ENCODE measurements at regions not wholly inside any gene's neighbourhood (a gene's known extent, or its start where the extent isn't known, plus 50 kb on each side); places are given as distances from the start of the nearest gene placed in this dataset.

- H3K27me3 ChIP-seq: no peaks in the 10 kb centered on the region
- DNase-seq (ENCODE audit: low spot score): no peak
- no peak overlapping the region for H3K4me3 ChIP-seq
- H3K4me1 ChIP-seq: peaks cover 2 to 14% of the 10 kb centered on the region in 2 donors
- H3K9me3 ChIP-seq: no peaks in the 10 kb centered on the region
- H3K36me3 ChIP-seq: no peaks in the 10 kb centered on the region
- peak overlapping the region; percentile 54 to 66 for H3K27ac ChIP-seq
- TF ChIP-seq, protein P1, sequence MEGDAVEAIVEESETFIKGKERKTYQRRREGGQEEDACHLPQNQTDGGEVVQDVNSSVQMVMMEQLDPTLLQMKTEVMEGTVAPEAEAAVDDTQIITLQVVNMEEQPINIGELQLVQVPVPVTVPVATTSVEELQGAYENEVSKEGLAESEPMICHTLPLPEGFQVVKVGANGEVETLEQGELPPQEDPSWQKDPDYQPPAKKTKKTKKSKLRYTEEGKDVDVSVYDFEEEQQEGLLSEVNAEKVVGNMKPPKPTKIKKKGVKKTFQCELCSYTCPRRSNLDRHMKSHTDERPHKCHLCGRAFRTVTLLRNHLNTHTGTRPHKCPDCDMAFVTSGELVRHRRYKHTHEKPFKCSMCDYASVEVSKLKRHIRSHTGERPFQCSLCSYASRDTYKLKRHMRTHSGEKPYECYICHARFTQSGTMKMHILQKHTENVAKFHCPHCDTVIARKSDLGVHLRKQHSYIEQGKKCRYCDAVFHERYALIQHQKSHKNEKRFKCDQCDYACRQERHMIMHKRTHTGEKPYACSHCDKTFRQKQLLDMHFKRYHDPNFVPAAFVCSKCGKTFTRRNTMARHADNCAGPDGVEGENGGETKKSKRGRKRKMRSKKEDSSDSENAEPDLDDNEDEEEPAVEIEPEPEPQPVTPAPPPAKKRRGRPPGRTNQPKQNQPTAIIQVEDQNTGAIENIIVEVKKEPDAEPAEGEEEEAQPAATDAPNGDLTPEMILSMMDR (IDR thresholded peaks at IDR 0.05): no peak
Observed at GRCh38 chr5:71883742-71884103, 164.6 kb downstream of the CARTPT start.

DNA sequence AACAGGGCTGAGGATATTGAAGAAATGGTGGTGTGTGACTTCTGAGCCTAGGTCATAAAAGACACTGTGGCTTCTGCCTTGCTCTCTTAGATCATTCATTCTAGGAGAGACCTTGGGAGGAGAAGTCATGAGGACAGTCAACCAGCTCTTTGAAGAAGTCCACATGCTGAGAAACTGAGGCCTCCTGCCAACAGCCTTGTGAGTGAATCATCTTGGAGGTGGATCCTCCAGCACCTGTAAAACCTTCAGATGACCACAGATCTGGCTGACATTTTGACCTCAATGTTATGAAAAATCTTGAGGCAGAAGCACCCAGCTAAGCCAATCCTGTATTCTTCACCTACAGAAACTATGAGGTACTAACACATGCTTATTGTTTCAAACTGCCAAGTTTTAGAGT, 165.9 kb downstream of the CARTPT start:
- no peaks in the 10 kb centered on the region for H3K36me3 ChIP-seq
- H3K27ac ChIP-seq: no peak overlapping the region
- H3K27me3 ChIP-seq: no peaks in the 10 kb centered on the region
- TF ChIP-seq, protein P1 (IDR thresholded peaks at IDR 0.05): no peak
- H3K9me3 ChIP-seq: no peaks in the 10 kb centered on the region
- no peak overlapping the region for H3K4me3 ChIP-seq
- H3K4me1 ChIP-seq: peaks cover 2 to 14% of the 10 kb centered on the region in 2 donors
- DNase-seq (ENCODE audit: low spot score): no peak

- H3K27me3 ChIP-seq: no peaks in the 10 kb centered on the region
- no peak for DNase-seq (ENCODE audit: low spot score)
- H3K4me1 ChIP-seq: peaks cover 2 to 14% of the 10 kb centered on the region in 2 donors
- H3K27ac ChIP-seq: no peak overlapping the region
- no peak overlapping the region for H3K4me3 ChIP-seq
- H3K36me3 ChIP-seq: no peaks in the 10 kb centered on the region
- H3K9me3 ChIP-seq: no peaks in the 10 kb centered on the region
- TF ChIP-seq, protein P1 (IDR thresholded peaks at IDR 0.05): no peak
Observed at GRCh38 chr5:71886406-71886805, 167.3 kb downstream of the CARTPT start.

DNA sequence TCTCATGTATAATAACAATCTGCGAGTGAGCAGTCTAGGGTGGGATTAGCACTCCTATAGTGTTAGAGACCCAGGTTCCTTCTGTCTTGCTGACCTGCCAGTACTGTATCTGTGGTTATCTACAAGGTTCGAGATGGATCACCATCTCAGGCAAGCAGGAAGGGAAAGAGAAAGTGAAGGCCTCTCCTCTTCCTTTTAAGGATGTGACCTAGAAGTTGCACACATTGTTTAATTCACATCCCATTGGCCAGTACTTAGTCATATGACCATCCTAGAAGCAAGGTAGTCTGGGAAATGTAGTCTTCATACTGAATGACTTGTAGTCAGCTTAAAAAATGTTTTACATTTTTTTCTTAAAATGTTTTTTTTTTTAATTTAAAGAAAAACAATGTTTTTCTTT, 168.6 kb downstream of the CARTPT start:
- no peak overlapping the region for H3K4me3 ChIP-seq
- H3K4me1 ChIP-seq: peaks cover 0 to 15% of the 10 kb centered on the region in 2 donors
- no peaks in the 10 kb centered on the region for H3K9me3 ChIP-seq
- no peak for DNase-seq (ENCODE audit: low spot score)
- TF ChIP-seq, protein P1 (IDR thresholded peaks at IDR 0.05): no peak
- peak overlapping the region in 1 of 2 donors; percentile 55 for H3K27ac ChIP-seq
- H3K36me3 ChIP-seq: no peaks in the 10 kb centered on the region
- no peaks in the 10 kb centered on the region for H3K27me3 ChIP-seq

GRCh38 chr5:71891406-71891805, 172.3 kb downstream of the CARTPT start:
- Histone ChIP-seq H3K4me1 (peaks cover 0 to 8% of the 10 kb centered on the region in 2 donors), H3K27ac (peak overlapping the region; percentile 58 to 89), H3K36me3 (no peaks in the 10 kb centered on the region), H3K4me3 (no peak overlapping the region), H3K27me3 (no peaks in the 10 kb centered on the region), H3K9me3 (no peaks in the 10 kb centered on the region)
- DNase-seq (ENCODE audit: low spot score): no peak
- TF ChIP-seq, protein P1 (IDR thresholded peaks at IDR 0.05): no peak

- no peaks in the 10 kb centered on the region for H3K36me3 ChIP-seq
- peaks cover 0 to 8% of the 10 kb centered on the region in 2 donors for H3K4me1 ChIP-seq
- H3K27ac ChIP-seq: peak overlapping the region; percentile 58 to 89
- no peaks in the 10 kb centered on the region for H3K9me3 ChIP-seq
- no peak overlapping the region for H3K4me3 ChIP-seq
- DNase-seq (ENCODE audit: low spot score): peak; percentile 64
- H3K27me3 ChIP-seq: no peaks in the 10 kb centered on the region
- TF ChIP-seq, protein P1 (IDR thresholded peaks at IDR 0.05): no peak
Observed at GRCh38 chr5:71891856-71892255, 172.8 kb downstream of the CARTPT start.

All from right atrium auricular region (tissue), 2 donors.